GM19351 (cell line): ENCODE measurements at regions not wholly inside any gene's neighbourhood (a gene's known extent, or its start where the extent isn't known, plus 50 kb on each side); places are given as distances from the start of the nearest gene placed in this dataset.
"Not testable (repeated sequence)": the region's sequence is repeated elsewhere in the genome, so short reads cannot be mapped to it uniquely, and the experiment has no call there.

Experiments used
- ATAC-seq: cut with Tn5 transposase; IDR thresholded peaks from one replicate; pipeline ENCODE4 v1.9.1; 2021; ENCODE audit warnings: mild to moderate bottlenecking, moderate library complexity; ENCODE audit not compliant: unreplicated experiment

DNA sequence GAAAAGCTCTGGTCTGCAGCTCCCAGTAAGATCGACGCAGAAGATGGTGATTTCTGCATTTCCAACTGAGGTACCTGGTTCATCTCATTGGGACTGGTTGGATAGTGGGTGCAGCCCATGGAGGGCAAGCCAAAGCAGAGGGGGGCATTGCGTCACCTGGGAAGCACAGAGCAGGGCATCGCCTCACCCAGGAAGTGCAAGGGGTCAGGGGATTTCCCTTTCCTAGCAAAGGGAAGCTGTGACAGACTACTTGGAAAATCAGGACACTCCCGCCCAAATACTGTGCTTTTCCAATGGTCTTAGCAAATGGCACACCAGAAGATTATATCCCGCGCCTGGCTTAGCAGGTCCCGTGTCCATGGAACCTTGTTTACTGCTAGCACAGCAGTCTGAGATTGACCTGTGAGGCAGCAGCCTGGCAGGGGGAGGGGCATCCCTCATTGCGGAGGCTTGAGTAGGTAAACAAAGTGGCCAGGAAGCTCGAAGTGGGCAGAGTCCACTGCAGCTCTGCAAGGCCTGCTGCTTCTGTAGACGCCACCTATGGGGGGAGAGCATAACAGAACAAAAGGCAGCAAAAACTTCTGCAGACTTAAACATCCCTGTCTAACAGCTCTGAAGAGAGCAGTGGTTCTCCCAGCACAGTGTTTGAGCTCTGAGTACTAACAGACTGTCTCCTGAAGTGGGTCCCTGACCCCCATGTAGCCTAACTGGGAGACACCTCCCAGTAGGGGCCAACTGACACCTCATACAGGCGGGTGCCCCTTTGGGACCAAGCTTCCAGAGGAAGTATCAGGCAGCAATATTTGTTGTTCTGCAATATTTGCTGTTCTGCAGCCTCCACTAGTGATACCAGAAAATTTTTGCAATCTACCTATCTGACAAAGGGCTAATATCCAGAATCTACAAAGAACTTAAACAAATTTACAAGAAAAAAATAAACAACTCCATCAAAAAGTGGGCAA lies 871.7 kb downstream of the IGSF11 start:
- ATAC-seq, result not testable (repeated sequence)

GRCh38 chr3:118165413-118165812 lies 869.2 kb downstream of the IGSF11 start:
- ATAC-seq, result no peak

DNA sequence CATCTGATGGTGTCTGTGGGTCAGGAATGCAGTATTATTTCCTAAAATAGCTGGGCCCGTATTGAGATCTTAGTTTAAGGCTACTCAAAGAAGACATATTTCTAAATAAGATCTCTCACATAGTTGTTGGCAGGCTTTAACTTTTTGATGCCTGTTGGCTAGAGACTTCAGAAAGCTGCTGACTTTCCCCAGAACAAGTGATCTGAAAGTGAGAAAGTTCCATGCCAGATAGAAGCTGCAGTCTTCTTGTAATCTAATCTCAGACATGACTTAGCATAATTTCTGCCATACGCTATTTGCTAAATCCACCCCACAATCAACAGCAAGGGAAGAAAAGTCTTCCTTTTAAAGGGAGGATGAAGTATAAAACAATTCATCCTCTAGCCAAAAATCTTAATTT lies 867.1 kb downstream of the IGSF11 start:
- ATAC-seq, result no peak

GRCh38 chr3:118168175-118168574 lies 866.5 kb downstream of the IGSF11 start:
- no peak for ATAC-seq

- ATAC-seq, result no peak
These were observed 863.3 kb downstream of the IGSF11 start for GRCh38 chr3:118171236-118171852.

DNA sequence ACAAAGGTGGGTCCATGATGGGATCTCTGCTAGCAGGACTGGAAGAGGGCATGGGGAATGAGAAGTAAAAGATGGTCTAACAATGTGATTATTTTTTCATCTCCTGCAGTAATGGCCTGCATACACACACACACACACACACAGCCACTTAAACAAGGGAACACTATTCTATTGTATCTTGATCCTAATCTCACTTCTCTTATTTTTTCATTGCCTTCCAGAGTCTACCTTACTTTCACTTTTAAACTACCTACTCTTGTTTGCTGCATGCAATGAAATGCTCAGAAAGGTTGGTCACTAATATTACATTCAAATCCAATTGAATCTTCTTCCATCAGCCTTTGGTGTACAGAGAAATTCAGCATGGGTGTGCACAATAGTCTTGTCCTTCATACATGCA lies 853.8 kb downstream of the IGSF11 start:
- peak; percentile 65 for ATAC-seq

DNA sequence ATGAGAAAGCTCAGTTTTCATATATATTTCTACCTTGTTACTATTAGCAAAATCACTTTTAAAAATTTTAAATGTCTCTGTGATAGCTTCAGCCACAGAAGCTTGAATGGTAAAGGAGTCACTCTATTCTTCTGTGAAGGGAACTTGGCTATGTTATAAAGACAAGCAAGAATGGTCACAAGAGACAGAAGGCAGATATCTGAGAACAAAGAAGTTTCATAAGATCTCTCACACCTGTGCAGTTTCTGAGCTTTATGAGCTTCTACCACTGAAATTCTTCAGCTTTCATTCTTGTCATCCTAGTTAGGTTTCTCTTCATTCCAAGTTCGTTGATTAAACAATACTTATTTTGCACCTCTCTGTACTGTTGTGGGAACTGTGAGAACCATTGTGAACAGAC lies 853.4 kb downstream of the IGSF11 start:
- peak; percentile 74 for ATAC-seq

GRCh38 chr3:118186051-118186450 lies 848.6 kb downstream of the IGSF11 start:
- no peak for ATAC-seq

- no peak for ATAC-seq
These were observed 847.4 kb downstream of the IGSF11 start for GRCh38 chr3:118187221-118187620.

DNA sequence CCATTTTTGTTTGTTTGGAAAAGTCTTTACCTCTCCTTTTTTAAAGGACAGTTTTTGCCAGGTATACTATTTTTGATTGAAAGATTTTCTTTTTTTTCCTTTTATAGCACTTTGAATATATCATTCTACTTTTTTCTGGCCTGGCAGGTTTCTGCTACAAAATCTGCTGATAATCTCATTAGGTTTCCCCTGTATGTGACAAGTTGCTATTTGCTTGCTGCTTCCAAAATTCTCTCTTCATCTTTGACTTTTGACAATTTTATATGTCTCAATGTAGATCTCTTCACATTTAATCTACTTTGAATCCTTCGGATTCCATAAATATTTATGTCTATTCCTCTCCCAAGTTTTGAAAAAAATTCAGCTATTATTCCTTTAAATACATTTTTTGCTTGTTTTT lies 838.5 kb downstream of the IGSF11 start:
- no peak for ATAC-seq

GRCh38 chr3:118199044-118199443 lies 835.6 kb downstream of the IGSF11 start:
- ATAC-seq, result no peak

- no peak for ATAC-seq
These were observed 830.5 kb downstream of the IGSF11 start for GRCh38 chr3:118204052-118204656.

DNA sequence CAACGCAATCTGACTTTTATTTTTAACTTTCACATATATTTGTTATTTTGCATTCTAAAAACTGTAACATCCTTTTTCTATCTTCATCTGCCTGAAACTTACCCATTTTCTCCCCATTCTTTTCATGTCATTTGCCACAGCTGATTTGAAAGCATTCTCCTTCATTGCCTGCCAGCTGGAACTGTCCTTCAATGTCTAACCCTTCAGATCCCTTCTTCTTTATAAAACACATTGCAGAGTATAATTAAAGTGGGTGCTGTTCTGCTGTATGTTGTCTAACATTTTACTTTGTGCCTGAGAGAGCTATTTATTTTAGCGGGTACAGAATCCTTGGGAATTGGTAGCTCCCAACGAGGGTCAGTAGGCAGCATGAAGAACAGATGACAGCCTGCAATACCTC lies 827.4 kb downstream of the IGSF11 start:
- no peak for ATAC-seq

GRCh38 chr3:118208642-118209041 lies 826.0 kb downstream of the IGSF11 start:
- ATAC-seq, result no peak

DNA sequence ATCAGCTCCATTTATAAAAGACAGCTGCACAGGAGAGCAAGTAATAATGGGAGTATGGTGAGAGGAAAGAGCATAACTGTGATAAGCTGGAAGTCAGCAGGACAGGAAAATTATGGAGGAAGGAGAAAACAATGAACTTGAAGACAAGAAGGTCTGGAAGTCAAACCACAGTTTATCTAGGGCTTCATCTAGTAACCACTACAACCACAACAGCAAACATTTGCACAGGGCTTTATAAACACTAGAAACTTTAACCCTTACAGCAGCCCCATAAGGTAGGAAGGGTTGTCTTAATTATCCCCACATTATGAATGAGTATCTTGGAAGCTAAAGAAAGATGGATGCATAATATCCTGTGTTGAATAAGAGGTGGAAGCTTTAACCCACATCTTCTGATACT lies 820.8 kb downstream of the IGSF11 start:
- ATAC-seq, result no peak

GRCh38 chr3:118226206-118226605 lies 808.4 kb downstream of the IGSF11 start:
- no peak for ATAC-seq

DNA sequence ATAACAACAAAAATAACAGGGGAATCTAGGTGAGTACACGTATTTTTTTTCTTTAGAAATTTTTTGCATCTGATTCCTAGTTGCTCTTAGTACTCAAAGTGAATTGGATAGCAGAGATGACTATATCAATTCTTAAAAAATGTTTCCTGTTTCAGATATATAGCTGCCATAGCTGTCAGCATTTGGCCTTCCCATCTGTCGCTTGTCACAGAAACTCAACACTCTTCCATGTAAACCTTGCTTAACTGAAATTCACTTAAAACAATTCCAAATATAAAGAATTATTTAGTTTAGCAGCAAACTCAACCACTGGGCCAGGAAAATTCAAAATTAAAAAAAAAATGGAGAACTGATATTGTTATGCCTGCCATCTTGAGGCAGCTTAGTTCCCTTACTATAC lies 807.5 kb downstream of the IGSF11 start:
- no peak for ATAC-seq

- no peak for ATAC-seq
These were observed 806.5 kb downstream of the IGSF11 start for GRCh38 chr3:118228151-118228550.

GRCh38 chr3:118229196-118229595 lies 805.5 kb downstream of the IGSF11 start:
- ATAC-seq, result no peak

DNA sequence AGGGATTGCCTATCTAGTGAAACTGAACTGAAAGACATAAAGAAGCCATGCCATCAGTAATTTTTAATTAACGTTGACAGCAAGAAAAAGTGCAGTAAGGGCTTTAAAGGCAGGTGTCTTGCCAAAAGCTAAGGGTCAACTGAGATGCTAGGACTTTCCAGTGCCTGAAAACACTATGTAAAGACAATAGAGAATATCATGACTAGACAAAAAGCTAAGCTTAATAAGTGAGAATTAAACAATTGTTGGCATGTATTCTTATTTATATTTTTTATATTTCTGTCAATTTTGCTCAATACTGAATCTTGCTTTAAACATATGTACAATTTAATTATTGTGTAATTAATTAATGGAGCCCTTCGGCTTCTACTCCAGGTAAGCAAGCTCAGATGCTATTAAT lies 803.1 kb downstream of the IGSF11 start:
- no peak for ATAC-seq

DNA sequence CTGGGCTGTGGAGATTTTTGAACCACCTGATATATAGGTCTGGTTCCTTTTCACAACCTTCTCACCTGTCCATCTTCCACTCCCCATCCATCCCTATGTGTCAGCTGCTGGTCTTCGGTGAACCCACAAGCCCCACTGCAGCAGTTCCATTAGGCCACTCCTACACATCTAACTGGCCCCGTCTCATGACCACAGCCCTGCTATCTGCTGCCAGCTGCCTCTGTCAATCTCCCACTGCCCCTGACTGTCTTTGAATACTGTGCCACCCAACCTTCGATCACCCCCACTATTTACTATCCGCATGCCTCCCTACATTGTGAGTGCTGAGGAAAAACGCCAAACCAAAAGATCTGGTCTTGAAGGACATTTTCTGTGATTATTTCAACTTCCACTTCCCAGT lies 795.4 kb downstream of the IGSF11 start:
- no peak for ATAC-seq

DNA sequence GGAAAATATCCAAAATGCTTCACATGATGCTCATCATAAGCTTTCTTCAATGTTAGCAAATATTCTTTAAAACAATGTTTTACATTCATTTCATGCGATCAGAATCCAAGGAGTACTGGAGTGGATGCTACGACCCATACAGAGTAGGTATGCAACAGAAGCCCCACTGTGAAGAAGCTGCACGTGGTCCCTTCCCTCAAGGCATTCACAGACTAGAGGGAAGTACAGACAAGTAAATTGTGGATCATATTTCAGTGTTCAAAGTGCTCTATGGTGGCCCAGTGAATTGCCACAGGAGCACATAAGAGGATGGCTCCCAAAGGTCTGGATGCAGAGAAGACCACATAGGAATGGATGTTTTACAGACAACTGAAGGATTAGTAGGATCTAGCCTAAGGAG lies 789.9 kb downstream of the IGSF11 start:
- ATAC-seq, result no peak
